ENCODE measurements at regions not wholly inside any gene's neighbourhood (a gene's known extent, or its start where the extent isn't known, plus 50 kb on each side); places are given as distances from the start of the nearest gene placed in this dataset.

GRCh38 chr4:157776930-157777528 is 395.8 kb downstream of the GASK1B start:
- TF ChIP-seq, protein P1, sequence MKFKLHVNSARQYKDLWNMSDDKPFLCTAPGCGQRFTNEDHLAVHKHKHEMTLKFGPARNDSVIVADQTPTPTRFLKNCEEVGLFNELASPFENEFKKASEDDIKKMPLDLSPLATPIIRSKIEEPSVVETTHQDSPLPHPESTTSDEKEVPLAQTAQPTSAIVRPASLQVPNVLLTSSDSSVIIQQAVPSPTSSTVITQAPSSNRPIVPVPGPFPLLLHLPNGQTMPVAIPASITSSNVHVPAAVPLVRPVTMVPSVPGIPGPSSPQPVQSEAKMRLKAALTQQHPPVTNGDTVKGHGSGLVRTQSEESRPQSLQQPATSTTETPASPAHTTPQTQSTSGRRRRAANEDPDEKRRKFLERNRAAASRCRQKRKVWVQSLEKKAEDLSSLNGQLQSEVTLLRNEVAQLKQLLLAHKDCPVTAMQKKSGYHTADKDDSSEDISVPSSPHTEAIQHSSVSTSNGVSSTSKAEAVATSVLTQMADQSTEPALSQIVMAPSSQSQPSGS (tag by site-specific recombination; IDR thresholded peaks at IDR 0.05; ENCODE audit: low read depth): no peak
- TF ChIP-seq, protein P2, sequence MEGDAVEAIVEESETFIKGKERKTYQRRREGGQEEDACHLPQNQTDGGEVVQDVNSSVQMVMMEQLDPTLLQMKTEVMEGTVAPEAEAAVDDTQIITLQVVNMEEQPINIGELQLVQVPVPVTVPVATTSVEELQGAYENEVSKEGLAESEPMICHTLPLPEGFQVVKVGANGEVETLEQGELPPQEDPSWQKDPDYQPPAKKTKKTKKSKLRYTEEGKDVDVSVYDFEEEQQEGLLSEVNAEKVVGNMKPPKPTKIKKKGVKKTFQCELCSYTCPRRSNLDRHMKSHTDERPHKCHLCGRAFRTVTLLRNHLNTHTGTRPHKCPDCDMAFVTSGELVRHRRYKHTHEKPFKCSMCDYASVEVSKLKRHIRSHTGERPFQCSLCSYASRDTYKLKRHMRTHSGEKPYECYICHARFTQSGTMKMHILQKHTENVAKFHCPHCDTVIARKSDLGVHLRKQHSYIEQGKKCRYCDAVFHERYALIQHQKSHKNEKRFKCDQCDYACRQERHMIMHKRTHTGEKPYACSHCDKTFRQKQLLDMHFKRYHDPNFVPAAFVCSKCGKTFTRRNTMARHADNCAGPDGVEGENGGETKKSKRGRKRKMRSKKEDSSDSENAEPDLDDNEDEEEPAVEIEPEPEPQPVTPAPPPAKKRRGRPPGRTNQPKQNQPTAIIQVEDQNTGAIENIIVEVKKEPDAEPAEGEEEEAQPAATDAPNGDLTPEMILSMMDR (tag by site-specific recombination; IDR thresholded peaks at IDR 0.05): no peak
- TF ChIP-seq, protein P3, sequence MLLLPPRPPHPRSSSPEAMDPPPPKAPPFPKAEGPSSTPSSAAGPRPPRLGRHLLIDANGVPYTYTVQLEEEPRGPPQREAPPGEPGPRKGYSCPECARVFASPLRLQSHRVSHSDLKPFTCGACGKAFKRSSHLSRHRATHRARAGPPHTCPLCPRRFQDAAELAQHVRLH (tag by site-specific recombination; IDR thresholded peaks at IDR 0.05): no peak
- no peak for TF ChIP-seq ZNF280D (tag by site-specific recombination; IDR thresholded peaks at IDR 0.05)
